ENCODE measurements at regions not wholly inside any gene's neighbourhood (a gene's known extent, or its start where the extent isn't known, plus 50 kb on each side); places are given as distances from the start of the nearest gene placed in this dataset.
"Not testable (repeated sequence)": the region's sequence is repeated elsewhere in the genome, so short reads cannot be mapped to it uniquely, and the experiment has no call there.

DNA sequence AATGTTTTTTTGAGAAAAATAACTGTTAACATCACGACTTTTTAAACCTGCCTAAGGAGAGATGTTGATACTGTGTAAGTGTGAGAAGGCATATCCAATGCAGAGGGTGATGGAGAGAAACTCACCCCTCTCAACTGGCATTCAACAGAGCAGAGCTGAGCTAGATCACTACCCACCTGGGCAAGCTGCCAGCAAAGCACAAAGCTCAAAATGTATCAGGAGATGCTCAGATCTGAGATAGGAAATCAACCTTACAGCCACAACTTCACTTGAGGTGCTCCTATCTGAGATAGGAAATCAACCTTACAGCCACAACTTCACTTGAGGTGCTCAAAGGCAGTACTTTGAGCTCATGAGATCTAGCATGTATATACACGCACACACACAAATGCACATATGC is 151.5 kb upstream of the PDE1C start:
- no peak for DNase-seq

DNA sequence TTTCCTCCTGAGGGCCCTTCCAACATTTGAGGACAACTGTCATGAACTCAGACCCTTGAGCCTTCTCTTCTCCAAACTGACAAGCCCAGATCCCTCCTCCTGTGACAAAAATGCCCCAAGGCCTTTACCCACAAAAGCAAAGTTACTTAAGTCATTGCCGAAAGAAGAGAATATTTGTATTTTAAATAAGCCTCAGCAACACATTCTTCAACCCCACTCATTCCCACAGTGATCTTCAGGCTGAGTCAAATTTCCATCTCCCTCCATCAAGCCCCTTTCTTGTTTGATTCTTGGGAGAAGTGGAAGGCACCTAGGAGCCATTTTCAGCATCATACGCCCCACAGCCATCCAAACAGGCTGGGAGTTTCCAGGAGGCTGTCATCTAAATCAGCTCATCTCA is 150.8 kb upstream of the PDE1C start:
- DNase-seq: no peak

DNA sequence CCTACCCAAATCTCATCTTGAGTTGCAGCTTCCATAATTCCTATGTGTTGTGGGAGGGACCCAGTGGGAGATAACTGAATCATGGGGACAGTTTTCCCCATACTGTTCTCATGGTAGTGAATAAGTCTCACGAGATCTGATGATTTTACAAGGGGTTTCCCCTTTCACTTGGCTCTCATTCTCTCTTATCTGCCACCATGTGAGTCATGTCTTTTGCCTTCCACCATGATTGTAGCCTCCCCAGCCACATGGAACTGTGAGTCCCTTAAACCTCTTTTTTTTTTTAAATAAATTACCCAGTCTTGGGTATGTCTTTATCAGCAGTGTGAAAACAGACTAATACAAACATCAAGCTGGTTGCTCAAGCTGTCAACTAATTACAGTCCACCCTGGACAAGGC is 149.6 kb upstream of the PDE1C start:
- not testable (repeated sequence) for DNase-seq

DNA sequence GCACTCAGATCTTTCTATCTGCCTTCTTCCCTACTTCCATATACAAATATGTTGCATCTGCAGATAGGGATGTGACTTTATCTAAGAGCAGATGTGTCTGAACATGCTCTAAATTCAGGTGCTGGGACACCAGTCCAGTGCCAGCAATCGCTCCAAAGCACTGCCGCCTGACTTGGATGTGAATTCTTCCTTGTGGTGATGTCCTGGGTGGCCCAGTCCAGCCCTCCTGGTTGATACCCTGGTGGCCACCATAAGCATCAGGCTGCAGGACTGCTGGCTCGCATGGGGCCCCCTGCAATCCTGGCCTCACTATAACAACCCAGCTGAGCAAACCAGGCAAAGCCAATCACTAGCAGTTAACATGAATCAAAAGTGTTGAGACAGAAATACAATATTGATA is 149.2 kb upstream of the PDE1C start:
- DNase-seq: no peak

DNA sequence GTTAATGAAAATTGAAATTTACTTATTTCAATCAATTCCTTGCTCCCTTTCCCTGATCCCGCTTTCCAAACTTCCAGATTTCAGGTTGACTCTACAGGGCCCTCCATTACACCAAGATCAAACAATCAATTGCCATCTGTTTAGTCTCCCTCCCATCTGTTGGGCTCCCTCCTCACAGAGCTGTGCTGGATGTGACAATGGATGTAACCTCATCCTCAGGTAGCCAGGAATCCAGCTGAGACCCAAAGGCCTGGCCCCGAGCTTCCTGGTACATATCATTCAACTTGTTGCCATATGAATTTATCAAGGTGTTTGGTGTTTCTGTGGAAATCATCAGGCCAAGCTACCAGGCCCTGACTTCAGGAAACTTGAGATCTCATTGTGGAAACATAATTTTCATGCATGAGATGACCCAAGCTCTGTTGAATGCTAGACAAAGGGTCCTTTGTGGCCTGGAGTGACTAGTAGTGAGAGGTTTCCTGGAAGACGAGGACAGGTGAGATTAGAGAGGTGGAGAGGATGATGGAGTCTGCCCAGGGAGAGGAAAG is 148.6 kb upstream of the PDE1C start:
- no peak for DNase-seq

DNA sequence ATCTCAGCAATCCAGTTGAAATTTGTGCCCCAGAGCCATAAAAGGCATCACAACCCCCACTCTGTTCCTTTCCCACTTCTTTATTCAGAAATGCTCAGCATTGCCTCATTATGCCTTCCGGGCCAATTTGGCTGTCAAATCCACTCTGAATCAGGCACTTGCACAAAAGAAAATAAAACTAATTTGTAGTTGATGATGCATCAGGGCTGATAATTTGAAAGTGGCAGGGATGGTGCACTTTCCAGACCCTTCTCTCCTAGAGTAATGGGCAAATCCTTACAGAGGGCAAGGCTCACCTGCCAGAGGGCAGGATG is 147.9 kb upstream of the PDE1C start:
- DNase-seq: no peak

DNA sequence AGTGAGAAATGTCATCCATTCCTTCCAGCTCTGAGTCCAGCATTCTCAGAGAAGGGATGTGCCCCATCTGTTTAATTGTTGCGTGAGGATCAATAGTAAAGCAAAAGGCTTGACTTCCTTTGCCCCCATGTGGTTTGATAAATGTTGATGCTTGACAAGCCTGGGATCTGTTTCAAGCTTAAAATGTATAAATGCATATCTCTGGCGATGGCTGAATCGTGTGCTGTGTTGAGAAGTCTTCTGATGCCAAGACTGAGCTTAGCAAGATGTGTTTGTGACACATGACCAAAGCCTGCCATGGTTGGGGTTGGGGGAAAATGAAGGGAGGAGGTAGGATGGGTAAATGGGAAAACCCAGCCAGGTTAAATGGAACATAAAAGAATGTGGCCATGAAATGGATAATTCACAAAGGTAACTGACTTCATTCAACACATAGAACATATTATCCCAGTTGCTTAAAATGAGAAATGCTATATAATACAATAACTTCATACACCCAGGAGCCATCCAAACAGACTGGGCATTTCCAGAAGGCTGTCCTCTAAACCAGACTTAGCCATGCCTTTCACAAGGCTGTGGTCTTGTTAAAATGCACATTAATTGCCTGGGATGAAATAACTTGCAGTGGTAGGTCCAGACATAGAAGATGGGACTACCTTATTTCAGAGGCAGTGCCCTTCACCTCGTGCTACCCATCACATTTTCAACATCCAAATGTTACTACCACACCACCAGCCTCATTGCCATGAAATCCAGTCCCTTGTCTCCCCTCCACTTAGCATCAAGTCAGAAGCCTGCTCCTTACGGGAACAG is 147.3 kb upstream of the PDE1C start:
- no peak for DNase-seq

DNA sequence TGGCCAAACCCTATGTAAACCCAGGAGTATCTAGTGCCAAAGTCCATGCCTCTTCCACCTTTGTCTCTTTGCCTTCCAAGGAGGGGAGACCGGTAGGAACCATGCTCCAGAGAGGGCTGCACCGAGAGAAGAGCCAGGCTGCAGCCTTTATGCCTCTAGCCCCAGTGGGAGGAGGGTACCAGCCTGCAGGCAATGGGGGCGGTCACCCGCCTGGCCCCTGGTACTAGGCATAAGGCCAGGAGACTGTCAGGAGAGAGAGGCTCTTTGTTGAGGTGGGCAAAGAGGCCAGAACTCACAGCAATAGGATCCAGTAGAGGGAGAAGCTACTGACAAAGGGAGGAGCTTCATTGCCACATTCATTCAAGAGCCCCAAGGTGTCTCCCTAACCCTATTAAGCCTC is 146.6 kb upstream of the PDE1C start:
- DNase-seq: no peak

DNA sequence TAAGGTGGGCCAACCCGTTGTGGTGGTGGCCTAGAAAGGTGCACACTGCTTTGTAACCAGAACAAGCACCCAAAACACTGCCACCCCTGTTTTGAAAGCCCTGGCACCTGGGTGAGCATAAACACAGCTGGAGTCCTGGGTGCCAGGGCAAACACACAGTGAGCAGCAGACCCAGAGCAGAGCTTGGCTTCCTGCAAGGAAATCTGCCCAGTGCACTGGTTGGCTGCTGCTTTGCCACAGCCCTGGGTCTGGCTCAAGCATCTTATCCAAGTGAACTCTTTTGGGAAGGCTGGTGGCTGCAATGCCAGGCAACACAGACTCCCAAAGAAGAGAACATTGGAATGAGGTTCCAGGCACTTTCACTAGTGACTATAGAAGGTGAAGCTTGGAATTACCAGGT is 145.5 kb upstream of the PDE1C start:
- DNase-seq: no peak

DNA sequence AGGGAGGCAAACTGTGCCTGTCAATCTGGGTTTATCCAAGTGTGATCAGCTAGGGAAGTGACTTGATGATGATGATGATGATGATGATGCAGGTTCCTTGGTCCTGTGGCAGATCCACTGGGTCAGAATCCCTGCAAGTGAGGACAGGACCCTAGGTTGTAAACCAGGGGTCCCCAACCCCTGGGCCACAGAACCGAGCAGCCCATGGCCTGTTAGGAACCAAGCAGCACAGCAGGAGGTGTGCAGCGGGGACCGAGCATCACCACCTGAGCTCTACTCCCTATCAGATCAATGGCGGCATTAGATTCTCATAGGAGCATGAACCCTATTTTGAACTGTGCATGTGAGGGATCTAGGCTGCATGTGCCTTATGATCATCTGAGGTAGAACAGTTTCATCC is 144.7 kb upstream of the PDE1C start:
- DNase-seq: no peak

DNA sequence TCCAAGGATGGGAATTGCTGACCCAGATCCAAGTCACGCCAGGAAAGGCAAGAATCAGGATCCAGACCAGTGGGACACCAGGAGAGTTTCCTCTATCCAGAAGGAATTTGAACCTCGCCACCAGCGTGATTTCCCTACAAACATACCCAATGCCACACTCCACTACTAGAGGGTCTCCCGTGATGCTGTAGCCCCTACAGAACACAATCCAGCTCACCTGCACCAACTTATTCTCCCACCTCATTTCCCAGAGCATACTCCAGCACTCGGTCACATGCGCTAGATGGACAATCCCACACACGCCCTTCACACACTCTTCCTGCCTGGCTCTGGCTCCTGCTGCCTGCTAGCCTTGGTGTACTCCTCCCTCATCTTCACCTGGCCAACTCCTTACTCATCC is 142.1 kb upstream of the PDE1C start:
- no peak for DNase-seq

DNA sequence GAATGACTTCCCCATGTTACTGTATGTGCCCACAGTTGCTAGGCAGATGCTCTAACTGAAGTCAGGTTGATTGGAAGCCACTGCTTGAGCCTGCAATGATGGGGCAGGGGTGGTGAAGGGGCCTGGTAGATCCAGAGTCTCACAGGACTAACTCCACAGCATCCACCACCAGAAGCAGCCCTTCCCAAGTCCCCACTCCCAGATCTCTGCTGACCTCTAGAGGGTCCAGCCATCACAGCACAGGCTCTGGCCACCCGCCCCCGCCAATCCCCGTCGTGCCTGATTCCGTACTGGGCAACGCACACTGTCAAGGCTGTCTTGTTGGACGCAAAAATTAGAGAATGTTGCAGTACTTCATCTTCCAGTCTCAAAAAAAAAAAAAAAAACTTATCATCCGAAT is 136.8 kb upstream of the PDE1C start:
- no peak for DNase-seq

DNA sequence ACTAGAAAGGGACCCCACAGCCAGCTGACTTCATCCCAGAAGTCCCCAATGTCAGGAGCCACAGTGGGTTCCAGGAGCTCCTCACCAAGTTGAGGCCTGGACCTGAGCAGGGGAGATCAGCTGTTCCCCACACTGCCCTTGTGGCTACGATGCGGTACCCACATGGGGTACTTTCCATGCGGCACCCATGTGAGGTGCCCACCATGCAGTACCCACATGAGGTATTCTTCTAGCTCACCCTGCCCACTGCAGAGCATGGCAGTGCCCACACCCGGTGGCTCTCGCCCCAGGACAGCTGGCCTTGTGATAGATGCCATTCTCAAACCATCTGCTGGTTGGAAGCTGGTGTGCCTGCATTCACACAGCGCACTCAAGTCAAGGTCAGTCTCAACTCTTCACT is 136.3 kb upstream of the PDE1C start:
- no peak for DNase-seq

DNA sequence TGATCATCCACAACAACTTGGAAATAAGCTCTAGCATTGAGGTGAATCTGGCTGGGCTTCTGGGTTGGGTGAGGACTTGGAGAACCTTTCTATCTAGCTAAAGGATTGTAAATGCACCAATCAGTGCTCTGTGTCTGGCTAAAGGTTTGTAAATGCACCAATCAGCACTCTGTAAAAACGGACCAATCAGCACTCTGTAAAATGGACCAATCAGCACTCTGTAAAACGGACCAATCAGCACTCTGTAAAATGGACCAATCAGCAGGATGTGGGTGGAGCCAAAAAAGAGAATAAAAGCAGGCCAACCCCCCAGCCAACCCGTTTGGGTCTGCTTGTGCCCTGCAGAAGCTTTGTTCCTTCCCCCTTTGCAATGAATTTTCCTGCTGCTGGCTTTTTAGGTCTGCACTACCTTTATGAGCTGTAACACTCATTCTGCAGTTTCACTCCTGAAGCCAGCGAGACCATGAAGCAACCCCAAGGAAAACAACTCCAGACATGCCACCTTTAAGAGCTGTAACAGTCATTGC is 135.2 kb upstream of the PDE1C start:
- DNase-seq: not testable (repeated sequence)

DNA sequence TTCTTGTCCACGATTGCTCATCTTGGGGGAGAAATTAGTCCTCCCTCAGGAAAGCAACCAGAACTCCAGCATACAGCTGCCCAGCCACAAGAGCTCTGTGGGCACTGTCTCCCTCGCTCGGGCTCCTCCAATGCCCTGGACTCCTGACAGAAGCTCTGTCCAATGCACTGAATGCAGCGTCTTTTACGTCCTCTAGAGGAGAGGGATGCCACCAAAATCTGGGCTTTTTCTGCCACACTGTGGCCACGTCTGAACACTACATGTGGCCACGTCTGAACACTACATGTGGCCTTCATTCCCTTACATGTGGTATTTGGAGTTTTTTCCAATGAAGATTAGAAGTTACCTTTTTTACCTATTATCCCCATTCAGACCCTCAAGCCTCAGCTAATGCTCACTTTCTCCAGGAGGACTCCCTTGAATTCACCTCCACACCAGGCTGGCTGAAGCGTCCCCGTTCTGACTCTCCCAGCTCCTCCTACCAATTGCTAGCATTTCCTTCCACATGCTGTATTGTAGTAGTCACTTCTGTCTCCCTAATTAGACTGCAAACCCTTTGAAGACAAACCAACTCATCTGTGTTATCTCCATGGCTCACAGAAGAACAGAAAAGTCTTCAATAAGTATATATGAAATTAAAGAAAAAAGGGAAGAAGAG is 134.3 kb upstream of the PDE1C start:
- DNase-seq: peak; percentile 42

DNA sequence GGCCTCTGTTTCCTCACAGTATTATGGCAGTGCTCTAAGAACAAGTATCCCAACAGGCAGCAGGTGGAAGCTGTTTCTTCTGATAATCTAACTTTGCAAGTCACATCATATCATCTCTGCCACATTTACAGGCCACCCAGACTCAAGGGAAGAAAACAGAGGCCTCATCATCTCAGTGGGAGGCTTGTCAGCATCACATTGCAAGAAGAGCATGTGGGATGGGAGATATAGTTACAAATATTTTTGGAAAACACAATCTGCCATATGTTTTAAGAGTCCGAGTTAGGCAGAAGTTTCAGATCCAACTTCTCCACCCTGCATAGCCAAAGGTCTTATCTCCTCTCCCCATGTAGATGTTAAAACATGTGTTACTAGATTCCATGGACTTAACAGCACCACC is 130.4 kb upstream of the PDE1C start:
- DNase-seq: no peak

DNA sequence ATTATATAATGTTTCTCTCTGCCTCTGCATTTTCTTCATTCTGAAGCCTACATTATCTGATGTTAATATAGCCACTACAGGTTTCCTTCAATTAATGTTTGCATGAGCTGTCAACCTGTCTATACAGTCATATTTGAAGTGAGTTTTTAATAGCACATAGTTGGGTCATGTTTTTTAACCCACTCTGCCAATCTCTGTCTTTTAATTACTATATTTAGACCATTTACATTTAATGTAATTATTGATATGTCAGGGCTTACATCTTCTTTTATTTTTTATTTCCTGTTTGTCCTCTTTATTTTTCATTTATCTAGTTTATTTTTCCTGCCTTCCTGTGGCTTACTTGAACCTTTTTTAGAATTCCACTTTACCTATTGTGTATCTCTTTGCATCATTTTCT is 124.3 kb upstream of the PDE1C start:
- no peak for DNase-seq

DNA sequence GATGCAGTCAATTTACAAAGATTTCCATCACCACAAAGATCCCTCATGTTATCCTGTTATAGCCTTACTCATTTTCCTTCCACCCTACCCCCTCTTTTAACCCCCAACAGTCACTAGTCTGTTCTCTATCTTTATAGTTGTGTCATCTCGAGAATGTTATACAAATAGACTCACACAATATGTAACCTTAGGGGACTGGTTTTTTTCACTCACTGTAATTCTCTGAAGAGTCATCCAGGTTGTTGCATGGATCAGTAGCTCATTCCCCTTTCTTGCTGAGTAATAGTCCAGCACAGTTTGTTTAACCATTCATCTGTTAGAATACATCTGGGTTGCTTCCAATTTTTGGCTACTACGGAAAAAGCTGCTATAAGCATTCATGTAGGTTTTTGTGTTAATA is 121.1 kb upstream of the PDE1C start:
- DNase-seq: no peak

DNA sequence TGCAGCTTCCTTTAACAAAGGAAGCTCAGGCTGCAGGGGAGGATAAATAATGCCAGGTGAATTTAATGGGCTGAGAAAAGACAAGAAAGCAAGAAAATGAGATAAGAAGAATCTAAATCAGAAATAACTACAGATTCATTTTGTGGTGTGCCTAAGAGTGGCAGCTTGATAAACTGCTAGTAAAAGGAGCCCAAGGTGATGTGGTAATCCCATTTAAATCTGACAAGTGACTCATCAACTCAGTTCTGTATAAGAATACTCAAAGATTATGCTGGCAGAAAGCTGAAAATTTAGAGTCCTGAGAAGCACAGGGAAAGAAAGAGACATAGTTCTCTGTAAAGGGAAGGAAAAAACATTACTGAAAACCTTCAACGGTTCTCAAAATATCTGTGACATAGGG is 109.4 kb upstream of the PDE1C start:
- DNase-seq: no peak

DNA sequence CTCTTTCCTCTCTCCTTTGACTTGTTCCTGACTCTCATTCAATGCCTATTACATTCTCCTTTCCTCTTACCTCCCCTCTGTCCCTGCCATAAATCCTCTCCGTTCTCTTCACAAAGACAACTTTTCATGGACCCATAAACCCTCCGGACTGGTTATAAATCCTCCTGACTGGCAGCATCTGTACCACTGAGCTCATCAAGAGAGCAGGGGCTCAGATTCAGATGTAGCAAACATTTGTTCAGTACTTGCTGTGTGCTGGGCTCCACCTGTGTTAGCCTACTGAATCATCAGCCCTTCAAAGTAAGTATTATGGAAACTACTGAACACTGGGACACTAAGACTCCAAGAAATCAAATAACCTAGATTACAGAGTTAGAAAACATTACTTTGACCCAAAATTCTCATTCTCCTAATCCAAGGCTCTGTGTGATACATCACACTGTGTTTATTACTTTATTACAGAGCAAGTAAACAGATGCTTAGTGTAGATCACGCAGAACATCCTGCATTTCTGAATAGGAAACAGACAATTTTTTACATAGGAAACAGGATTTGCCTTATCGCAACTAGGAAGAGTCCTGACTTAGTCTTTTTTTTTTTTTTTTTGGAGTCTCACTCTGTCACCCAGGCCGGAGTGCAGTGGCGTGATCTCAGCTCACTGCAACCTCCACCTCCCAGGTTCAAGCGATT is 108.6 kb upstream of the PDE1C start:
- DNase-seq: no peak

DNA sequence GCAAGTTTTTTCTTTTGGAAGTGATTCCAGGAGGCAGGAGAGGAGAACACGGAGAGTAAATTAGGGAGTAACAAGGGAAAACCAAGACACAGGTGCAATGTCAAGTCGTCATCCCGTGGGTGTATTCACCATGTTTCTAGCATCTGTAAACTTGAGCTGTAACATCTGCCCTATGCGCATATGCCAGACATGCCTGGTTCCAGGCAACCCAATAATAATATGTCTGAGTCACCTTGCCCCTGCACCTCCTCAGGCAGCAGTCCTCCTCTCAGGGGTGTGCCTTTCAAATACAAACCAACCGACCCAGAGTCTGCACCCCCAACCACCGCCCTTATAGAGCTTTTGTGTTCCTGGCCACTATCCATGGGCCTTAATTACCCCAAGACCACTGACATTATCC is 107.0 kb upstream of the PDE1C start:
- DNase-seq: no peak

DNA sequence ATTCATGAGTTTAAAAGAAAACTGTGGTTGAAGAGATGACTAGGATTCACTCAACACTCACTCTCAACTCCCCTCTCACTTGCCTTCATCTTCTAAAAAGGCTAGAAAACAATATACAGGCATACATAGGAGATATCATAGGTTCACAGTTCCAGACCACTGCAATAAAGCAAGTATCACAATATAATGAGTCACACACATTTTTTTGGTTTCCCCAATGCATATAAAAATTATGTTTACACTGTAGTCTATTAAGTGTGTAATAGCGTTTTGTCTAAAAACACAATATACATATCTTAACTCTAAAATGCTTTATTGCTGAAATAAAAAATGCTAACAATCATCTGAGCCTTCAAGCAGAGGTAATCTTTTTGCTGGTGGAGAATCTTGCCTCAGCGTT is 104.9 kb upstream of the PDE1C start:
- DNase-seq: no peak

DNA sequence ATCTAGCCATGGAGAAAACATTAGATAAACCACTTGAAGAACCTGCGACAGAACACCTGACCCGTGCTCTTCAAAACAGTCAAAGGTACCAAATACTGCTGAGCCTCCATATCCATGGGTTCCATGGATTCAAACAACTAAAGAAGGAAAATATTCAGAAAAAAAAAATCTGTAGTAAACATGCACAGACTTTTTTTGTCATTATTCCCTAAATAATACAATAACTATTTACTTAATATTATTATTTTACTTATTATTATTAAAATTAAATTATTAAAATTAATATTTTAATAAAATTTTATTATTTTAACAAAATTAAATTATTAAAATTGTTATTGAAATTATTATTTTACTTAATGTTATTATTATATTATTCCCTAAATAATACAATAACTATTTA is 101.0 kb upstream of the PDE1C start:
- no peak for DNase-seq

DNA sequence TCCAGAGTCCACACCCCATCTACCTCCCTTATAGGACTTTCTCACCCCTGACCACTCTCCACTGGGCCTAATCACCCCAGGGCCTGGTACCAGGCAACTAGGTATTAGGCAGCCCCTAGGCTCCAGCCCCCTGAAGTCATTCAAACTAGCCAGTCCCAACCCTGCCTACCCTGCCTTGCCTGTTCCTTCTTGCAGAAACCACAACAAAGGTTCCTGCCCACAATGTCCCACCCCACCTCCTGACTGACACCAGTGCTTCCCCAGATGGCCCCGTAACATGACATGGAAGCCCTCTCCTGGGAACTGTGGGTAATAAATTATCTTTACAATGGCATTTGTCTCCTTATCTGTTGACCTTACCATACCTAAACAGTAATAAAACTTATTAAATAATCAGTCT is 100.6 kb upstream of the PDE1C start:
- DNase-seq: no peak

Measured in NCI-H510A (cell line).